Stimulated activated CD4-positive, alpha-beta T cell treated with anti-CD3 and anti-CD28 coated beads, Interleukin-15, amount 100 ng/mL, for 1 hour (primary cell): ENCODE measurements at regions not wholly inside any gene's neighbourhood (a gene's known extent, or its start where the extent isn't known, plus 50 kb on each side); places are given as distances from the start of the nearest gene placed in this dataset.
"Not testable (repeated sequence)": the region's sequence is repeated elsewhere in the genome, so short reads cannot be mapped to it uniquely, and the experiment has no call there.

Experiments
- DNase-seq, 2 donors: peaks; one replicate each; pipeline ENCODE4 v3.0.0-alpha.2; 2020; ENCODE audit warnings: low read depth in 1 of 2, low spot score in 1 of 2

- no peak for DNase-seq
Observed at GRCh38 chr5:7269591-7270274, 126.2 kb upstream of the ADCY2 start.

GRCh38 chr5:7271435-7272084, 124.4 kb upstream of the ADCY2 start:
- no peak for DNase-seq

DNA sequence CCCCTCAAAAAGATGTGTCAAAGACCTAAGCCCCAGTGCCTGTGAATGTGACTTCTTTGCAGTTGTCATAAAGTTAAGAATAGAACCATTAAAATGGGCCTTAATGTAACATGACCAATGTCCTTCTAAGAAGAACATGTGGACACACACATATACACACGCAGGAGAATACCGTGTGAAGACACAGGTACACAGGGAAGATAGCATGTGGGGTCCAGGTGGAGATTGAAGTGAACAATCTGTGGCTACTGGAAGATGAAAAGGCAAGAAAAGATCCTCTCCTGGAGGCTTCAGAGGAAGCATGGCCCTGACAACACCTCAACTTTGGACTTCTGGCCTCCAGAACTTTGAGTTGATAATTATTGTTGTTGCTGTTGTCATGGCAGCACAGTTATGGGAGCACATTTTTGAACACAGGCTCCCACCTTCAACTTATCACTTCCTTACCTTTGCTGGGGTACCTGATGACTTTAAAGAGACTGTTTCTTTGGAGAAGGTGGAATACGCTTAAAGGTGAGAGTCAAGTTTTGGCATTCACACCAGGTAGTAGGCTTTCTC, 123.5 kb upstream of the ADCY2 start:
- no peak for DNase-seq

- no peak for DNase-seq
Observed at GRCh38 chr5:7274203-7274602, 121.7 kb upstream of the ADCY2 start.

GRCh38 chr5:7289634-7290033, 106.3 kb upstream of the ADCY2 start:
- not testable (repeated sequence) for DNase-seq

DNA sequence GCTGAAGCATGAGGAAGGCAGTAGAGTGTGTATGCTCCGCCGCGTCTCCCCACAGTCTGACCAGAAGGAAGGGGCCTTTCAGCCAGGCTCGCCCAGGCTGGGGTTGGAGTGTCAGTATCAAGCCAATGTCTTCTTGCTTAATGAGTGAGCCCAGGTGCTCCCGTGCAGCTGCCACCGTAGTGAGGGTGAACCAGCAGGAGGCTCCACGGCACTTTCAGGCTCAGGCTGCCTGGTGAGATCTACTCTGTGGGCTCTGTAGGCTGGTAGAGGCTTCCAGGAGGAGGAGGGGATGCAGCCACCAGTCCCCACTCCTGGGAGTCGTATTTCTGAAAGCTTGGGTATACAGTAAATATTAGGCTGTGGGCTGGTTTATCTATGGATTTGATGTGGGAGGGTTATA, 98.1 kb upstream of the ADCY2 start:
- DNase-seq: not testable (repeated sequence)

- DNase-seq: not testable (repeated sequence)
Observed at GRCh38 chr5:7299731-7300130, 96.2 kb upstream of the ADCY2 start.

- DNase-seq: not testable (repeated sequence)
Observed at GRCh38 chr5:7305000-7305674, 90.8 kb upstream of the ADCY2 start.

DNA sequence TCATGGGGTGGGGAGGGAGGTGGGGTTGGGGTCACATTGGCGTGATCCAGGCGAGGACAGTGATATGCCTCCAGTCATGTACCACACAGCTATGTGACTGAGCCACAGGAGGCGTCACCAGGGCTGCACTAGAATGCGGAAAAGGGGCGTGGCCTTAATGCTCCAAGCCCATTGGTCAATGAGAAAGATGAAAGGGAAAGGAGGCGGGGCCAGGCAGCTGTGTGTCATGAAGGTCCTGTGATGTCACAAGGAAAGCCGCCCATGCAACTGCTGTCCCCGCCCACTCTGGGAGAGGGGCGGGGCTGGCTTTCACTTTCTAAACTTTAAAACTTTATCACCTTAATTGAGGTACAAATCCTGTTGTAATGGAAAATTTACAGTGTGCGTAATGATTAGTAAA, 89.4 kb upstream of the ADCY2 start:
- not testable (repeated sequence) for DNase-seq

DNA sequence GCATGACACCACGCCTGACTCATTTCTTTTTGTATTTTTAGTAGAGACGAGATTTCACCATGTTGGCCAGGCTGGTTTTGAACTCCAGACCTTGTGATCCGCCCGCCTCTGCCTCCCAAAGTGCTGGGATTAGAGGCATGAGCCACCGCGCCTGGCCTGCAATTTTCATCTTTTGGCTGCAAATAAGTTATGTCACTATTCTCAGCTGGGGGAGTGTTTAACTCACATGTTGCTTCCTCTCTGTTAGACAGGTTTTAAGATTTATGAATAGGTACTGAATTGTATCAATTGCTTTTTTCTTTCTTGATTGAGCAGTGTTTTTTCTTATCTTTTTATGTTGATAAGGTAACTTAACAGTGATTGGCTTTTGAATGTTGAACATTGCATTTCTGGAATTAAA, 88.2 kb upstream of the ADCY2 start:
- DNase-seq: not testable (repeated sequence)

DNA sequence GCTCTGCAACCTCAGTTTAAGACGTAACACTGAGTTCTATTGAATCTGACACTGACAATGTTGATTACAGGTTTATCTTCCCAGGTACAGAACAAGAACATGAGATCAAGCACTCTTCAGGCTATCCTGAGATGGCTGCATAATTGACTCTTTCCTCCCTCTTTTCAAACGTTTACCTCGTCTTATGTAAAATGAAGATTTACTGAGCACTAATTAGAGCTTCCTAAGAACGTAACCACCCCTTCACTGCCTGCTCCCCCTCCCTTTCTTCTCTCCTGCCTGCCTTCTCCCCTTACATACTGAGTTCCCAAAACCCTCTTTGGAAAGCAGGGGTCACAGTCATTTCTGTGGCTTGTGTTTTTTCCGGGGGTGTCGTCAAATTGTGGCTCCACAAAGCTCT, 86.2 kb upstream of the ADCY2 start:
- DNase-seq: not testable (repeated sequence)

- DNase-seq: not testable (repeated sequence)
Observed at GRCh38 chr5:7310656-7311055, 85.3 kb upstream of the ADCY2 start.

DNA sequence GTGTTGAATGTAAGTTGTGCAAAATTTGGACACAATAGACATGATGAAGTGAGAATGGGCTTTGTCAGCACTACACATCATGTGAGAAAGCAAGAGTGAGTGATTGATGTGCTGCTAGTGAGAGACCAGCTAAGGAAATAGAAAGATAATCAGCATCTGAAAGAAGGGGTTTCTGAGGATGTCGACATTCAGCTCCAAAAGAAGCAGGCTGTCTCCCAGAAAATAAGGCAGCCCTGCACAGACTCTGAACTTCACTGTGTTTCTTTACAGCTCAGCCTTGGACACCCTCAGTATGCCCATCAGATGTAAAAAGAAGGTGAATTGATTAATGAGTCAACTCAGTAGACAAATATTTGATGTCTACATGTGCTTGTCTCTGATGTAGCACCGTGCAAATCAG, 80.8 kb upstream of the ADCY2 start:
- DNase-seq: no peak

DNA sequence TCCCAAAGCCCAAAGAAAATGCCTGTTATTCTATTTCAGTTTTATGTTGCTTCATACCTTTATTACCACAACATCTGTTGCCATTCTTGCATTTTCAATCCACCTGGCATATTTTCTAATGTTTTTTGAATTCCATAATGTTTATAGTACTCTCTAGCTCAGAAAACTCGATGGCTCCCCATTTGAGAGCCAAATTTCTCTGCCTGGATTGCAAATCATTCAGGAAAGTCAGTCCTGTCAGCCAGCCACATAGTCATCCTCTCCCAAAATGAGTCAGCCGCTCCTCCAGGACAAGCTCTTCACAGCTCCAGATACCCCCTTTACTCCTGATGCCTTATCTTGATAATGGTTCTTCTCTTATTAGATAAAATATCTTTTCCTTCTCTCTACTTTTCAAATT, 78.2 kb upstream of the ADCY2 start:
- no peak for DNase-seq

DNA sequence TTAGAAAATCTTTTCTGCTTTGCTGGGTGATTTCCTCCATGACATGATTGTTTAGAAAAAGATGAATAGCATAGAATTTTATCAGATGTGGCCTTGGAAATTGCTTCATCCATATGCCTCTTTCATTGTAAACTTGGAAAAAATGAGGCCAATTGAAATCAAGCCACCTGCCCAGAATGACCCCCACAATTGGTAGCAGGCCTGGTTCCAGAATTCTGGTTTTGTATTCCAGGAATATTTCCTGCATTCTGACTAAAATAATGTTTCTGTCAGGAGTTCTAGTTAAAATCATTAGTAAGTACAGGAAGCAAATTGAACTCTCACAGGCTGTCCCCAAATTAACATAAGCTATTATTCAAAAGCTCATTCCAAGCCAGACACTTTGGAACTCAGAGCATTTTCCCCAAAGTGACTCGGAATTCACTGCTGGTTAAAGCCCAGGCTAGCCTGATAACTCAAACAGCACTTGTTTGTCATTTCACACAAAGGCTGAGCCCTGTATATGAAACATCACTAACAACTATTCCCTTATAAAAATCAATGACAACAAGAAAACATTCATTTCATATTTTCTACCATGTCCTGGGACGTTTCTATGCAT, 75.1 kb upstream of the ADCY2 start:
- no peak for DNase-seq

- DNase-seq: no peak
Observed at GRCh38 chr5:7321724-7322123, 74.2 kb upstream of the ADCY2 start.

DNA sequence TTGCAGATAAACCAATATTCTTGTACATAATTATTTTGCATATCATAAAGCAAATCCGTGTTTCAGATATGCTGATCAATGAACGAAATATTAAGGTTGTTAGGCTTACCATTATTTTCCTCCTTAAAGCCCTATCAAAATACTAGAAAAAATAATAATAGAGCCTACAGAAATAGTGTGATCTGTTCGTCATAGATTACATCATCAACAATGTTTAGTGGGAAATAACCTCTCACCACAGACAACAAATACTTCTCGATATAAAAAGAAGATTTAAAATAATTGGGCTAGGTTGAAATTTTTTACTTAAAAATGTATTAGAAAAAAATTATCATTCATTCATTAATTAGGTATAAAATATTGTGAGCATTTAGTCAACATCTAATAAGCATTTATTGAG, 71.0 kb upstream of the ADCY2 start:
- no peak for DNase-seq

GRCh38 chr5:7325975-7326913, 69.7 kb upstream of the ADCY2 start:
- DNase-seq: no peak

DNA sequence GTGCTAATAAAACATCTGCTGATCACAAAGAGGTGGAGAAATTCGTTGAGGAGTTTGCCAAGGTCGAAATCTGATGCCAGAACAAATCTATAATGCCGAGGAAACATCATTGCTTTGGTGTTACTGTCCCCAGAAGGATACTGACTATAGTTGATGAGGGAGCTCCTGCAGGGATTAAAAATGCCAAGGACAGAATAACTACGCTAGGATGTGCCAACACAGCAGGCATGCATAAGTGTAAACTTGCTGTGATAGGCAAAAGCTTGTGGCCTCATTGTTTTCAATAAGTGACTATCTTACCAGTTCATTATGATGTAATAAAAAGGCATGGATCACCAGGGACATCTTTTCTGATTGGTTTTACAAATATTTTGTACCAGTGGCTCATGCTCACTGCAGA, 66.8 kb upstream of the ADCY2 start:
- no peak for DNase-seq

- DNase-seq: no peak
Observed at GRCh38 chr5:7329712-7330111, 66.2 kb upstream of the ADCY2 start.

- no peak for DNase-seq
Observed at GRCh38 chr5:7330256-7330655, 65.7 kb upstream of the ADCY2 start.
